ENCODE measurements at regions not wholly inside any gene's neighbourhood (a gene's known extent, or its start where the extent isn't known, plus 50 kb on each side); places are given as distances from the start of the nearest gene placed in this dataset.
"Not testable (repeated sequence)": the region's sequence is repeated elsewhere in the genome, so short reads cannot be mapped to it uniquely, and the experiment has no call there.

GRCh38 chr14:28831126-28831525 is 64.5 kb downstream of the FOXG1 start:
- Histone ChIP-seq H3K27ac (no peak overlapping the region), H3K27me3 (ENCODE audit: insufficient read depth in 3 of 3, low read length in 2 of 3) (no peaks in the 10 kb centered on the region), H3K4me1 (no peaks in the 10 kb centered on the region), H3K36me3 (ENCODE audit: insufficient read depth in 1 of 2, low read depth in 1 of 2) (no peaks in the 10 kb centered on the region), H3K4me3 (no peak overlapping the region), H3K9me3 (no peaks in the 10 kb centered on the region)
- TF ChIP-seq CTCF (IDR thresholded peaks at IDR 0.05) = no peak
- intact Hi-C loops (cut with DNase I) = no loop called here
- no peak for ATAC-seq
- DNase-seq = no peak
- WGBS, 3 donors = 38 to 51% (median 41%) methylated on average over 3 of the region's 3 CpGs

- DNase-seq; H3K27ac ChIP-seq; H3K9me3 ChIP-seq; H3K27me3 ChIP-seq (ENCODE audit: insufficient read depth in 3 of 3, low read length in 2 of 3); H3K36me3 ChIP-seq (ENCODE audit: insufficient read depth in 1 of 2, low read depth in 1 of 2); H3K4me3 ChIP-seq; intact Hi-C loops (cut with DNase I); ATAC-seq; H3K4me1 ChIP-seq: not testable (repeated sequence)
- WGBS, 3 donors = 84 to 91% (median 89%) methylated on average over 5 of the region's 5 CpGs
Measured at GRCh38 chr14:28842569-28842968, 76.0 kb downstream of the FOXG1 start.

GRCh38 chr14:28867571-28867970 is 101.0 kb downstream of the FOXG1 start:
- Histone ChIP-seq H3K27ac (no peak overlapping the region), H3K4me1 (no peaks in the 10 kb centered on the region), H3K9me3 (no peaks in the 10 kb centered on the region), H3K27me3 (ENCODE audit: insufficient read depth in 3 of 3, low read length in 2 of 3) (no peaks in the 10 kb centered on the region), H3K36me3 (ENCODE audit: insufficient read depth in 1 of 2, low read depth in 1 of 2) (no peaks in the 10 kb centered on the region), H3K4me3 (no peak overlapping the region)
- DNase-seq = no peak
- no peak for TF ChIP-seq CTCF (IDR thresholded peaks at IDR 0.05)
- WGBS, 3 donors = 36 to 66% (median 55%) methylated on average over 2 of the region's 2 CpGs
- intact Hi-C loops (cut with DNase I) = no loop called here
- no peak for ATAC-seq

- no peak overlapping the region for H3K27ac ChIP-seq
- no peaks in the 10 kb centered on the region for H3K4me1 ChIP-seq
- ATAC-seq (no peak), DNase-seq (no peak)
- H3K27me3 ChIP-seq (ENCODE audit: insufficient read depth in 3 of 3, low read length in 2 of 3) = no peaks in the 10 kb centered on the region
- no peak overlapping the region for H3K4me3 ChIP-seq
- H3K36me3 ChIP-seq (ENCODE audit: insufficient read depth in 1 of 2, low read depth in 1 of 2) = no peaks in the 10 kb centered on the region
- 68 to 79% (median 71%) methylated on average over 2 of the region's 2 CpGs for WGBS, 3 donors
- intact Hi-C loops (cut with DNase I) = no loop called here
- no peak for TF ChIP-seq CTCF (IDR thresholded peaks at IDR 0.05)
- H3K9me3 ChIP-seq = no peaks in the 10 kb centered on the region
Measured at GRCh38 chr14:28870033-28870564, 103.5 kb downstream of the FOXG1 start.

- Histone ChIP-seq H3K36me3 (ENCODE audit: insufficient read depth in 1 of 2, low read depth in 1 of 2) (no peaks in the 10 kb centered on the region), H3K9me3 (no peaks in the 10 kb centered on the region), H3K4me1 (no peaks in the 10 kb centered on the region), H3K4me3 (no peak overlapping the region), H3K27ac (no peak overlapping the region), H3K27me3 (ENCODE audit: insufficient read depth in 3 of 3, low read length in 2 of 3) (no peaks in the 10 kb centered on the region)
- 38 to 44% (median 39%) methylated on average over 3 of the region's 3 CpGs for WGBS, 3 donors
- ATAC-seq (no peak), DNase-seq (no peak)
- intact Hi-C loops (cut with DNase I) = no loop called here
- no peak for TF ChIP-seq CTCF (IDR thresholded peaks at IDR 0.05)
Measured at GRCh38 chr14:28875934-28876571, 109.5 kb downstream of the FOXG1 start.

Measured in psoas muscle (tissue), 7 donors.